ENCODE measurements at regions not wholly inside any gene's neighbourhood (a gene's known extent, or its start where the extent isn't known, plus 50 kb on each side); places are given as distances from the start of the nearest gene placed in this dataset.

- TF ChIP-seq GATA3 (IDR thresholded peaks at IDR 0.05; ENCODE audit: low read depth, low read length), result no peak
- no peak for TF ChIP-seq GATA2 (IDR thresholded peaks at IDR 0.05; ENCODE audit: low read depth, low read length)
Measured at GRCh38 chr1:166600574-166600973, 238.7 kb upstream of the POGK start.
